Naive thymus-derived CD4-positive, alpha-beta T cell (primary cell): ENCODE measurements at regions not wholly inside any gene's neighbourhood (a gene's known extent, or its start where the extent isn't known, plus 50 kb on each side); places are given as distances from the start of the nearest gene placed in this dataset.

ENCODE experiments used
- ATAC-seq: fragments of 150-1000 bp; cut with Tn5 transposase; 2 replicates; pipeline ENCODE4 v1.10.0; 2021; ENCODE audit warnings: mild to moderate bottlenecking, moderate library complexity
- CTCF ChIA-PET: fragments of 350-600 bp; sonication (Branson Sonifier 250); formaldehyde crosslinking; loops from one replicate; lab custom pipeline; 2021; ENCODE audit warnings: antibody characterized with exemption; lab: Charles Lee
- POLR2A ChIA-PET: fragments of 350-600 bp; sonication (Branson Sonifier 250); formaldehyde crosslinking; loops from one replicate; lab custom pipeline; 2021; ENCODE audit warnings: antibody characterized with exemption, inconsistent platforms; lab: Charles Lee
- DNase-seq, 9 donors: peaks; one replicate each; pipeline versions ENCODE4 v3.0.0 to v3.0.0-alpha.2; 2020 to 2022; ENCODE audit warnings: mixed read lengths in 1 of 9
- H3K27ac ChIP-seq: one replicate; pipeline ENCODE4 v1.7.0; 2013; ENCODE audit warnings: mild to moderate bottlenecking, low read depth, low read length, moderate library complexity
- H3K27me3 ChIP-seq, 2 donors: one replicate each; pipeline ENCODE4 v1.7.0; 2013; ENCODE audit warnings: low read length in 2 of 2, mild to moderate bottlenecking in 2 of 2, moderate library complexity in 2 of 2; ENCODE audit not compliant: control insufficient read depth in 2 of 2, insufficient read depth in 2 of 2
- H3K36me3 ChIP-seq, 3 experiments: 1 replicate in 2 of 3; 2 replicates in 1 of 3; pipeline ENCODE4 v1.7.0; 2013; ENCODE audit warnings: low read length in 3 of 3, mild to moderate bottlenecking in 3 of 3, moderate library complexity in 1 of 3; ENCODE audit not compliant: insufficient read depth in 3 of 3, control insufficient read depth in 2 of 3
- H3K4me1 ChIP-seq, 2 donors: one replicate each; pipeline ENCODE4 v1.7.0; 2013; ENCODE audit warnings: low read length in 2 of 2, mild to moderate bottlenecking in 2 of 2, moderate library complexity in 1 of 2; ENCODE audit not compliant: control insufficient read depth in 2 of 2, insufficient read depth in 2 of 2
- H3K4me3 ChIP-seq: 2 replicates; pipeline ENCODE4 v1.7.0; 2013; ENCODE audit warnings: mild to moderate bottlenecking, low read length
- H3K9me3 ChIP-seq, 3 experiments: 1 replicate in 2 of 3; 2 replicates in 1 of 3; pipeline ENCODE4 v1.7.0; 2013; ENCODE audit warnings: low read length in 3 of 3; ENCODE audit not compliant: control insufficient read depth in 2 of 3
- H3K27ac Mint-ChIP-seq, 9 donors: one replicate each; pipeline ENCODE4 v1.8.0; 2020 to 2022; ENCODE audit warnings: mixed read lengths in 9 of 9, mild to moderate bottlenecking in 8 of 9, moderate library complexity in 5 of 9, inconsistent platforms in 2 of 9
- H3K27me3 Mint-ChIP-seq, 5 donors: one replicate each; pipeline ENCODE4 v1.8.0; 2021 to 2022; ENCODE audit warnings: mixed read lengths in 5 of 5, mild to moderate bottlenecking in 1 of 5
- H3K36me3 Mint-ChIP-seq, 5 donors: one replicate each; pipeline ENCODE4 v1.8.0; 2020 to 2022; ENCODE audit warnings: mixed read lengths in 5 of 5, mild to moderate bottlenecking in 3 of 5, inconsistent platforms in 1 of 5
- H3K4me1 Mint-ChIP-seq, 7 donors: one replicate each; pipeline ENCODE4 v1.8.0; 2020 to 2022; ENCODE audit warnings: mixed read lengths in 7 of 7, mild to moderate bottlenecking in 3 of 7, inconsistent platforms in 1 of 7
- H3K4me3 Mint-ChIP-seq, 10 donors: one replicate each; pipeline ENCODE4 v1.8.0; 2020 to 2022; ENCODE audit warnings: mild to moderate bottlenecking in 10 of 10, mixed read lengths in 10 of 10, moderate library complexity in 6 of 10, inconsistent platforms in 2 of 10
- H3K9me3 Mint-ChIP-seq, 11 donors: one replicate each; pipeline ENCODE4 v1.8.0; 2020 to 2022; ENCODE audit warnings: mixed read lengths in 11 of 11, mild to moderate bottlenecking in 4 of 11, inconsistent platforms in 1 of 11, moderate library complexity in 1 of 11
- intact Hi-C, 2 donors: fragments of 100-400 bp; cut with micrococcal nuclease; formaldehyde crosslinking; loops; one replicate each; pipeline ENCODE4 v1.15.1; 2023

DNA sequence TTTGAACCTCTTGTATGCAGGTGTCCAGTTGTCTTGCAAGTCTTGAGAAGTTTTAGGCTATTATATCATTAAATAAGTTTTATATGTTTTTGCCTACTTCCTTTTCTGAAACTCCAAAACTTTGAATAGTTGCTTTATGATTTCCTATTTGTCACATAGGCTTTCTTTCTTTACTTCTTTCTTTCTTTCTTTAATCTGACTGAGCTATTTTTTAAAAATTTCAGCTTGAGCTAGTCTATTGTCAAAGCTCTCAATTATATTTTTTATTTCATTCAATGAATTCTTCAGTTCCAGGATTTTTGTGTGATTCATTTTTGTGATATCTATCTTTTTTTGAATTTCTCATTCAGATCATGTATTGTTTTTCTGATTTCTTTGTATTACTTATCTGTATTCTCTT, 102.1 kb upstream of the TMEM178A start:
- ATAC-seq, result no peak
- ChIA-PET POLR2A (no interaction called here), CTCF (no interaction called here)

GRCh38 chr2:39567507-39567906, 98.2 kb upstream of the TMEM178A start:
- intact Hi-C loops, result no loop called here
- Histone ChIP-seq H3K27me3 (no peaks in the 10 kb centered on the region), H3K4me1 (no peaks in the 10 kb centered on the region), H3K4me3 (no peak overlapping the region), H3K9me3 (peaks cover 0 to 21% (median 0%) of the 10 kb centered on the region in 3 experiments), H3K36me3 (no peaks in the 10 kb centered on the region), H3K27ac (no peak overlapping the region)
- Mint-ChIP-seq H3K36me3 (peaks cover 3 to 11% (median 5%) of the 10 kb centered on the region in 5 donors), H3K4me3 (no peak overlapping the region), H3K27ac (no peak overlapping the region), H3K27me3 (peaks cover 0 to 4% (median 0%) of the 10 kb centered on the region in 5 donors), H3K9me3 (peaks cover 10 to 36% (median 21%) of the 10 kb centered on the region in 11 donors), H3K4me1 (no peaks in the 10 kb centered on the region)
- CTCF ChIA-PET, result no interaction called here
- DNase-seq (no peak), ATAC-seq (no peak)
- POLR2A ChIA-PET, result no interaction called here

More for the DNA sequence above, 102.1 kb upstream of the TMEM178A start:
- intact Hi-C loops, result no loop called here
- H3K27me3 Mint-ChIP-seq, result peaks cover 0 to 5% (median 0%) of the 10 kb centered on the region in 5 donors
- Histone ChIP-seq H3K36me3 (no peaks in the 10 kb centered on the region), H3K4me3 (no peak overlapping the region), H3K27me3 (no peaks in the 10 kb centered on the region), H3K9me3 (peaks cover 0 to 28% (median 0%) of the 10 kb centered on the region in 3 experiments), H3K4me1 (no peaks in the 10 kb centered on the region), H3K27ac (no peak overlapping the region)
- H3K4me3 Mint-ChIP-seq, result no peak overlapping the region
- H3K9me3 Mint-ChIP-seq, result peaks cover 10 to 50% (median 30%) of the 10 kb centered on the region in 11 donors
- H3K36me3 Mint-ChIP-seq, result peaks cover 3 to 9% (median 5%) of the 10 kb centered on the region in 5 donors
- H3K27ac Mint-ChIP-seq, result no peak overlapping the region
- no peaks in the 10 kb centered on the region for H3K4me1 Mint-ChIP-seq
- DNase-seq, result no peak

DNA sequence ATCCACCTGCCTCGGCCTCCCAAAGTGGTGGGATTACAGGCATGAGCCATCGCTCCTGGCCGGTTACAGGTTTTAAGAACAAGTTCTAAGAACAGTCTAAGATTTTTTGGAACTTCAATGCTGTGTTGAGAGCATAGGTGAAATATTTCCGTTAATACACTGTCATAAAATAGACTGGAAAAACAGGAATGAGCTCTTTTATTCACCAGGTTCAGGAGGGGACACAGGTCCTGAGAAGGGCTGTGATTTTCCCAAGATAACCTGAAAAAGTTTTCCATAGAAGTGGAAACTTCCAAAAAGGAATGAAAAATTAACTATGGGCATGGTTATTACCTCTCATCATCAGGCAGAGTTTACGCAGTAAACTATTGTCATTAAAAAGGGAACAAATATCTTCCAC, 97.6 kb upstream of the TMEM178A start:
- intact Hi-C loops, result no loop called here
- Mint-ChIP-seq H3K9me3 (peaks cover 5 to 30% (median 16%) of the 10 kb centered on the region in 11 donors), H3K27me3 (peaks cover 0 to 4% (median 0%) of the 10 kb centered on the region in 5 donors), H3K4me1 (peaks cover 0 to 1% (median 0%) of the 10 kb centered on the region in 7 donors), H3K27ac (no peak overlapping the region), H3K36me3 (peaks cover under 1 to 11% (median 3%) of the 10 kb centered on the region in 5 donors), H3K4me3 (no peak overlapping the region)
- Histone ChIP-seq H3K27ac (no peak overlapping the region), H3K36me3 (no peaks in the 10 kb centered on the region), H3K4me3 (no peak overlapping the region), H3K27me3 (no peaks in the 10 kb centered on the region), H3K4me1 (no peaks in the 10 kb centered on the region), H3K9me3 (peaks cover 0 to 15% (median 0%) of the 10 kb centered on the region in 3 experiments)
- ChIA-PET POLR2A (no interaction called here), CTCF (no interaction called here)
- ATAC-seq (no peak), DNase-seq (no peak)

GRCh38 chr2:39568561-39569006, 97.1 kb upstream of the TMEM178A start:
- Histone ChIP-seq H3K27me3 (no peaks in the 10 kb centered on the region), H3K36me3 (no peaks in the 10 kb centered on the region), H3K4me1 (no peaks in the 10 kb centered on the region), H3K27ac (no peak overlapping the region), H3K9me3 (peaks cover 0 to 12% (median 0%) of the 10 kb centered on the region in 3 experiments), H3K4me3 (no peak overlapping the region)
- Mint-ChIP-seq H3K4me1 (peaks cover 0 to 2% (median 0%) of the 10 kb centered on the region in 7 donors), H3K4me3 (no peak overlapping the region), H3K36me3 (peaks cover 0 to 11% (median 3%) of the 10 kb centered on the region in 5 donors), H3K9me3 (peaks cover 5 to 25% (median 12%) of the 10 kb centered on the region in 11 donors), H3K27me3 (peaks cover 0 to 4% (median 0%) of the 10 kb centered on the region in 5 donors), H3K27ac (no peak overlapping the region)
- ATAC-seq, result no peak
- no peak for DNase-seq
- intact Hi-C loops, result no loop called here
- CTCF ChIA-PET, result no interaction called here
- POLR2A ChIA-PET, result no interaction called here

- ATAC-seq, result no peak
- H3K4me3 ChIP-seq, result no peak overlapping the region
- POLR2A ChIA-PET, result no interaction called here
- CTCF ChIA-PET, result no interaction called here
- H3K36me3 ChIP-seq, result no peaks in the 10 kb centered on the region
- no peak for DNase-seq
- H3K4me3 Mint-ChIP-seq, result no peak overlapping the region
- peaks cover 0 to 19% (median 4%) of the 10 kb centered on the region in 11 donors for H3K9me3 Mint-ChIP-seq
- no peaks in the 10 kb centered on the region for H3K4me1 ChIP-seq
- H3K36me3 Mint-ChIP-seq, result peaks cover 0 to 11% (median 0%) of the 10 kb centered on the region in 5 donors
- H3K27me3 ChIP-seq, result no peaks in the 10 kb centered on the region
- peaks cover 0 to 2% (median 0%) of the 10 kb centered on the region in 7 donors for H3K4me1 Mint-ChIP-seq
- no peak overlapping the region for H3K27ac Mint-ChIP-seq
- intact Hi-C loops, result no loop called here
- no peaks in the 10 kb centered on the region for H3K9me3 ChIP-seq
- H3K27me3 Mint-ChIP-seq, result peaks cover 0 to 4% (median 0%) of the 10 kb centered on the region in 5 donors
- no peak overlapping the region for H3K27ac ChIP-seq
Observed at GRCh38 chr2:39570130-39570555, 95.6 kb upstream of the TMEM178A start.

GRCh38 chr2:39570614-39571013, 95.1 kb upstream of the TMEM178A start:
- H3K4me1 Mint-ChIP-seq, result peaks cover 0 to 2% (median 0%) of the 10 kb centered on the region in 7 donors
- no peak overlapping the region for H3K4me3 Mint-ChIP-seq
- H3K9me3 Mint-ChIP-seq, result peaks cover 0 to 20% (median 4%) of the 10 kb centered on the region in 11 donors
- Histone ChIP-seq H3K36me3 (no peaks in the 10 kb centered on the region), H3K27ac (no peak overlapping the region), H3K4me1 (no peaks in the 10 kb centered on the region), H3K9me3 (no peaks in the 10 kb centered on the region), H3K4me3 (no peak overlapping the region), H3K27me3 (no peaks in the 10 kb centered on the region)
- ATAC-seq (no peak), DNase-seq (no peak)
- H3K27ac Mint-ChIP-seq, result no peak overlapping the region
- intact Hi-C loops, result no loop called here
- peaks cover 0 to 4% (median 0%) of the 10 kb centered on the region in 5 donors for H3K27me3 Mint-ChIP-seq
- ChIA-PET CTCF (no interaction called here), POLR2A (no interaction called here)
- peaks cover 0 to 11% (median 0%) of the 10 kb centered on the region in 5 donors for H3K36me3 Mint-ChIP-seq

DNA sequence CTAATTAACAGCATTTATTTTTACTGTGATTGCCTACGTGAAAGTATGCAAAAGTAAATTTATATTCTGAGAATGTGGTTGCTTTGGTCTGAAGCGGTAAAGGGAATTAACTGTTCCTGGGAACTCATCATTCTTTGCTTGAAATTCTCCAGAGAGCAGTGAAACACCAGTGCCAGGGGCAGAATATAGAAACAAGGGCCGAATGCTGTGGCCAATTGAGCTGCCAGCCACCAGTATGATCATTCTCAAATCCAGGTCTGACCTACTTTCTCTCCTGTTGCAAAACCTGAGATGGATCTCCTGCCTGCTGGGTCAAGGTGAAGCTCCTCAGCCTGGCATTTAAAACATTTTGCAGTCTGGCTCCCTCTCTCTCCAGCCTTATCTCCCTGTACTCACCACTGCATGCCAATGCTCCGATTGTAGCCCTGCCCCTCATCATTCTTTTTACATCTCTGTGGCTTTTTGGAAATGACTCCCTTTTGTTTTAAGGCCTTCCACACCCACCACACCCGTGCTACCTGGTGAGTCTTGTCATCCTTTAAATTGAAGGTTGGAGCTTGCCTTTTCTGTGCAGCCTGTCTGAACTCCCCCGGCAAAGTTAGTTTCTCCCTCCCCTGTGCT, 94.5 kb upstream of the TMEM178A start:
- POLR2A ChIA-PET, result no interaction called here
- Mint-ChIP-seq H3K4me3 (no peak overlapping the region), H3K4me1 (peaks cover 0 to 2% (median 0%) of the 10 kb centered on the region in 7 donors), H3K36me3 (peaks cover 0 to 8% (median 0%) of the 10 kb centered on the region in 5 donors), H3K9me3 (peaks cover 0 to 18% (median 0%) of the 10 kb centered on the region in 11 donors), H3K27me3 (peaks cover 0 to 4% (median 0%) of the 10 kb centered on the region in 5 donors), H3K27ac (no peak overlapping the region)
- no peaks in the 10 kb centered on the region for H3K4me1 ChIP-seq
- DNase-seq (no peak), ATAC-seq (no peak)
- no peaks in the 10 kb centered on the region for H3K9me3 ChIP-seq
- no peak overlapping the region for H3K4me3 ChIP-seq
- CTCF ChIA-PET, result no interaction called here
- H3K27me3 ChIP-seq, result no peaks in the 10 kb centered on the region
- intact Hi-C loops, result no loop called here
- no peak overlapping the region for H3K27ac ChIP-seq
- H3K36me3 ChIP-seq, result no peaks in the 10 kb centered on the region
